ENCODE measurements at regions not wholly inside any gene's neighbourhood (a gene's known extent, or its start where the extent isn't known, plus 50 kb on each side); places are given as distances from the start of the nearest gene placed in this dataset.

GRCh38 chr20:22924046-22924737 lies 110.9 kb upstream of the SSTR4 start:
- DNase-seq: no peak

DNA sequence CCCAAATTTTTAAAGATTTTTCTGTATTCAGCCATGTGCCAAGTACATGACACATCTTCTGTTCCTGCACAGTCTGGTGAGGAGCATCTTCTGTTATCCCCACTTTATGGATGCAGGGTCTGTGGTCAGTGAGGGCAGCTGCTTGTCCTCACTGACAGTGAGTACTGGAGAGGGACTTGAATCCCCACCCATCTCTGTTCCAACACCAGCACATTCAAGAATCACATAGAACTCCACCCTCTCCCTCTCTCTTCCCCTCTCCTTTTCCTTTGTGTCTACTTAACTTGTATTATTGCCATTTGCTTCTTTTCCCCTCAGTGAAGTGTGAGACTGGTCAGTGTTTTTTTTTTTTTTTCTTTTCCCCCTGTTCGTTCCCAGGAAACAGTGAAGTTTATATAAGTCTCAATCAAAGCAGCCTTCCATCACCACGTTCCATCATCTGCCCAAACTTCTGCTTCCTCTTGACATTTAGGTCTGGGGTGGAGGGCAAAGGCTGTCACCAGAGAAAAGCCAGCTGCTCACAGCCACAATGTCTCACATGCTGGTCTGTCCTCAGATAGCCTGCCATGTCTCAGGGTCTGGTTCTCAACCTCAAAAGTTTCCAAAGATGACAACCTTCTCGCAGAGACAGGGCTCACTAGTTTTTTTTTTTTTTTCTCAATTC lies 110.0 kb upstream of the SSTR4 start:
- DNase-seq: no peak

DNA sequence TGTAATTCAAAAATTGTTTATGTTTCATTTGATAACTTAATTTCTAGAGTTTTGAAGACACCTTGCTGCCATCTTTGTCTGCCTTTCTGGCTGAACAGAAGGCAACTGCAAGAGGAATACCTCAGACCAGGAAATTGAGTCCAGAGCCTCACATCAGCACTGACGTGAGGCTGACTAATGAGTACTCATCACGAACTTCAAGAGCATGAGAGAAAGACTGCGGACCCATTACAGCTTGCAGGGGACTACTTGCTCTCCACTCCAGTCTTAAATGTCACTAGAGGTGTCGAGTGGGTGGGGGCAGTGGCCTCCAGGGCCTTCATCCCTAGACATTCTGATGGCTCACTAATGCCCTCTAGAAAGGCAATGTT lies 109.5 kb upstream of the SSTR4 start:
- no peak for DNase-seq

GRCh38 chr20:22927537-22927936 lies 107.6 kb upstream of the SSTR4 start:
- no peak for DNase-seq

GRCh38 chr20:22928679-22929078 lies 106.4 kb upstream of the SSTR4 start:
- no peak for DNase-seq

- no peak for DNase-seq
These were observed 105.5 kb upstream of the SSTR4 start for GRCh38 chr20:22929661-22930060.

GRCh38 chr20:22931653-22932608 lies 103.2 kb upstream of the SSTR4 start:
- no peak for DNase-seq

GRCh38 chr20:22939181-22939580 lies 95.9 kb upstream of the SSTR4 start:
- no peak for DNase-seq

DNA sequence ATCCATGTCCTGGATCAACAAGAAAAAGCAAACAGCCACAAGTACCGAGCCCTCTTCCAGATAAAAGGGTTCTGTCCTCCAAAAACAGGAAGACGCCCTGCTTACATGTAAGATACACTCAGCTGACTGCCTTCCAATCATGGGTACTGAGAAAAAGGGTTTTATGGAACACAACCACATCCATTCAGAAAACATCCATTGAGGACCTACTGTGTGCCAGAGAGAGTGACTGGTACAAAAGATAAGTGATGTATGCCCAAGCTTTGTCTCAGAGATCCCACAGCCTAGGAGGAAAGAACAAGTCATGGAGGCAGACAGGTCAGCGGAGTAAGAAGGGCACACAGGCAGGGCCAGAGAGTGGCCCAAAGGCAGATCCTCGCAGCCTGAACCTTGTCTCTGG lies 94.8 kb upstream of the SSTR4 start:
- DNase-seq: no peak

GRCh38 chr20:22941550-22941949 lies 93.6 kb upstream of the SSTR4 start:
- no peak for DNase-seq

GRCh38 chr20:22942742-22943141 lies 92.4 kb upstream of the SSTR4 start:
- no peak for DNase-seq

DNA sequence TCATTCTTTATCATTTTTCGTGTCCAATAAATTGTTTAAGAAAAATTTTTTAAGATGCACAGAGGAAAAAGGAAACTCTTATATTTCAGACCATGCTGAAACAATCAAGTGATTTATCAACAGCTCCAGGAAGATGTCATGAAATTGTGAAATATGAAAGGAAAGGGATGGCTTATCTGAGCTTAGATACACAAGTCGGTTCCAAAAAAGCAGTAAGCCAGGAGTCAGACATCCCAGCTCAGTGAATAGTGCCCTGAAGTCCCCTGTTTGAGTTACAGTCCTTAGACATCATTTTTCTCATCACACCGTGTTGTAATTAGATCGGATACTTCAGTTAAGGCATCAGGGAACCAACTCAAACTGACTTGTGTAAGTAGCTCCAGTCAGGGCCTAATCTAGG lies 91.0 kb upstream of the SSTR4 start:
- DNase-seq: no peak

- no peak for DNase-seq
These were observed 90.2 kb upstream of the SSTR4 start for GRCh38 chr20:22944936-22945335.

GRCh38 chr20:22946596-22946995 lies 88.5 kb upstream of the SSTR4 start:
- no peak for DNase-seq

DNA sequence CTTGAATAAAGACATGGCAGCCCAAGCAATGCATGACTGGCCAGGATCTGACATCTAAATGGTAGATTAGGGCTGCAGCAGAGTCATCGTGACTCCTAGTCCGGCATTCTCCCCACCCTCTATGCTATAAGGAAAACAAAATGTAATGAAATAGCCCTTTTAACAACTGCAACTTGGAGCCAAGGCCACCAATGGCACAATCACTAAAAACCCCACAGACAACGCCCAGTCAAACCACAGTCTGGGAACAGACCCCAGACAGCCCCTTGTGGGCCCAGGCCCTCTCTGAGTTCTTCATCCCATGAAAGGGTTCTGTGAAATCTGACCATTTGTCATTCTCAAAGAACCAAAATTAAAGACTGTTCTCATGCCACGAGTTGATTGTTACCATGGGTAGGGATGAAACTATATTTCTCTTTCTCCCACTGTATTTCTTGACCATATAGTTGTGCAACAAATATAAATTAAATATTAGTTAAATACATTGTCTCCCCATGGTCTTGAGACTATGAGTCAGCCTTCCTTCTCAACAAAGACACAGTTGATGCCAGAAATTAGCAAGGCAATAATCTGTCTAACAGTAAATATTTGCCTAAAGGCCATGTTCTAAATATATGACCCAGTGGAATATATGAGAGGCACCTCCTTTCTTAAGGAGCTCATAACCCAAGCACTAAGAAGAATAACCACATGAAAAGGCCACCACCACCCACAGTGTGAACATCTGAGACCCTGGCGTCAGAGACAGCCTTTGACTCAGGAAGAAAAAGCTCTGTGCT lies 85.6 kb upstream of the SSTR4 start:
- no peak for DNase-seq

GRCh38 chr20:22951966-22952365 lies 83.1 kb upstream of the SSTR4 start:
- DNase-seq: no peak

- DNase-seq: no peak
These were observed 80.5 kb upstream of the SSTR4 start for GRCh38 chr20:22954661-22955060.

- DNase-seq: no peak
These were observed 76.7 kb upstream of the SSTR4 start for GRCh38 chr20:22958390-22958789.

DNA sequence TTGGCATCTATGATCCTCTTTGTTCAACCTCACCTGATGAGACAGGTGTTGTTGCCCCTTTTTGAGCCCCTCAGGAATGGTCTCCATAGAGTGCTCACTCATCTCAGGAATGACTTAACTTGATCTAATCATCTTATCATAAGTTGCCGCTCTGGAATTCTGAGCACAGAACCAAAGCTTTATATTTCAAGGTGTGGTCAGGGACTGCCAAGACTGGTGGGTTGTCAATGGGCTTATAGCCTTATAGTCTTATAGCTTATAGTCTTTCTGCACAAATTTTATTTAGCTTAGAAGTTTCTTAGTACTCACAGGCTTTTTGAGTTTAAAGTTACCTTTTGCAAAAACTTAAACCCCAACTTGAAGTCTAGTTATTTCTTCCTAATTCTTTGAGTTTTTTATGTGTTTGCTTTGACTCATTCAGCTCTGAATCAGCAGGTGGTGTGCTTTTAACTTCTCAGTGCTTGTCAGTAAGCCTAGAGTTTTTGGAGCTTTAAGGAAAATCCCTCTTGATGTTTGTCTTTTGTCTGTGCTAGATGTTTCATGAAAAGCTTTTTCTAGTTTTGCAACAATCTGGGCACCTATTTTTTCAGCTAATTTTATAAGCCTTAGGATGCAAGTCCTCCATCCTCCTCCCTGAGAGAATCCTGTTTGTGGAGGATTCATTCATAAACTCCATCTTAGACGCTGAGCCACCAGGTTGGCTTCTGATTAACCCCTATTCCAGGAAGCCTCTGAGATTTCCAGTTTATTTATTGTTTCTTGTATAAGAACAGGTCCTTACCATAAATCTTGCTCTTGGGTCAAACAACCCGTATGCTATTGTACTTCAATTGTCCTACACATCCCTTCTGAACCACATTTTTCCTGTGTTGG lies 72.3 kb upstream of the SSTR4 start:
- DNase-seq: no peak

DNA sequence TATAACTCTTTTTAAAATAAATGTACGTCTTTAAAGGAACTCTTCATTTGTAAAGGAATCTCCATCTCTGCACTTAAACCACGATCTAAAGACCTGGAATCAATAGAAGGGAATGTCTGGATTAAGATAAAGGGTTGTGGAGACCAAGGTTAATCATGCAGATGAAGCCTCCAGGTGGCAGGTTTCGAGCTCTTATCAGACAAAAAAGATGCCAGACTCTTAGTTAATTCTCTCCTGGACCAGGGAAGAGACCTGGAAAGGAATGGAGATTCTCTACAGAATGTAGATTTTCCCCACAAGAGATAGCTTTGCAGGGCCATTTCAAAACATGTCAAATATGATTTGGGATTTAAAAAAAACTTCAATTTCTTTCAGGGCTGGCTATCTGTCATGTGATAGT lies 71.5 kb upstream of the SSTR4 start:
- no peak for DNase-seq

- DNase-seq: no peak
These were observed 68.2 kb upstream of the SSTR4 start for GRCh38 chr20:22966787-22967464.

All from CD4-positive, alpha-beta T cell treated with Interleukin-17A for 4 hours (primary cell).